ENCODE measurements at regions not wholly inside any gene's neighbourhood (a gene's known extent, or its start where the extent isn't known, plus 50 kb on each side); places are given as distances from the start of the nearest gene placed in this dataset.

- DNase-seq: no peak
- no peak overlapping the region for H3K4me3 ChIP-seq
- no peaks in the 10 kb centered on the region for H3K4me1 ChIP-seq
- 66 to 76% methylated on average over 8 of the region's 8 CpGs for WGBS, 2 donors
- H3K27me3 ChIP-seq: no peaks in the 10 kb centered on the region
- intact Hi-C loops (cut with DNase I): no loop called here
- H3K36me3 ChIP-seq: no peaks in the 10 kb centered on the region
- no peaks in the 10 kb centered on the region for H3K9me3 ChIP-seq
- no peak overlapping the region for H3K27ac ChIP-seq
- TF ChIP-seq POLR2A (IDR thresholded peaks at IDR 0.05) (no peak), CTCF (IDR thresholded peaks at IDR 0.05) (no peak)
Observed at GRCh38 chr2:66805016-66805865, 370.3 kb downstream of the MEIS1 start.

- H3K4me1 ChIP-seq: no peaks in the 10 kb centered on the region
- WGBS, 2 donors: 58 to 60% methylated on average over 3 of the region's 3 CpGs
- H3K4me3 ChIP-seq: no peak overlapping the region
- no peaks in the 10 kb centered on the region for H3K27me3 ChIP-seq
- H3K27ac ChIP-seq: no peak overlapping the region
- H3K9me3 ChIP-seq: no peaks in the 10 kb centered on the region
- DNase-seq: no peak
- intact Hi-C loops (cut with DNase I): no loop called here
- no peaks in the 10 kb centered on the region for H3K36me3 ChIP-seq
- TF ChIP-seq POLR2A (IDR thresholded peaks at IDR 0.05) (no peak), CTCF (IDR thresholded peaks at IDR 0.05) (no peak)
Observed at GRCh38 chr2:66805968-66806367, 371.0 kb downstream of the MEIS1 start.

GRCh38 chr2:66813525-66813924, 378.6 kb downstream of the MEIS1 start:
- no peak for DNase-seq

GRCh38 chr2:66813976-66814375, 379.1 kb downstream of the MEIS1 start:
- Histone ChIP-seq H3K36me3 (no peaks in the 10 kb centered on the region), H3K4me3 (no peak overlapping the region), H3K27ac (no peak overlapping the region), H3K9me3 (no peaks in the 10 kb centered on the region), H3K4me1 (no peaks in the 10 kb centered on the region), H3K27me3 (no peaks in the 10 kb centered on the region)
- intact Hi-C loops (cut with DNase I): no loop called here
- no peak for TF ChIP-seq POLR2A (IDR thresholded peaks at IDR 0.05)
- TF ChIP-seq CTCF (IDR thresholded peaks at IDR 0.05): no peak
- no peak for DNase-seq
- WGBS, 2 donors: 70 to 71% methylated on average over 2 of the region's 2 CpGs

More at GRCh38 chr2:66813525-66813924, 378.6 kb downstream of the MEIS1 start:
- no peaks in the 10 kb centered on the region for H3K36me3 ChIP-seq
- intact Hi-C loops (cut with DNase I): no loop called here
- no peaks in the 10 kb centered on the region for H3K27me3 ChIP-seq
- no peaks in the 10 kb centered on the region for H3K9me3 ChIP-seq
- no peak overlapping the region for H3K4me3 ChIP-seq
- H3K27ac ChIP-seq: no peak overlapping the region
- H3K4me1 ChIP-seq: no peaks in the 10 kb centered on the region
- TF ChIP-seq CTCF (IDR thresholded peaks at IDR 0.05) (no peak), POLR2A (IDR thresholded peaks at IDR 0.05) (no peak)
- WGBS, 2 donors: 48 to 57% methylated on average over 1 of the region's 1 CpG

- no peak overlapping the region for H3K27ac ChIP-seq
Observed at GRCh38 chr2:66814916-66815315, 380.0 kb downstream of the MEIS1 start.

More at GRCh38 chr2:66814916-66815315, 380.0 kb downstream of the MEIS1 start:
- no peak overlapping the region for H3K4me3 ChIP-seq
- H3K36me3 ChIP-seq: no peaks in the 10 kb centered on the region
- no peak for DNase-seq
- WGBS, 2 donors: 60 to 73% methylated on average over 1 of the region's 1 CpG
- TF ChIP-seq POLR2A (IDR thresholded peaks at IDR 0.05): no peak
- no peak for TF ChIP-seq CTCF (IDR thresholded peaks at IDR 0.05)
- no peaks in the 10 kb centered on the region for H3K27me3 ChIP-seq
- H3K4me1 ChIP-seq: no peaks in the 10 kb centered on the region
- intact Hi-C loops (cut with DNase I): no loop called here
- H3K9me3 ChIP-seq: no peaks in the 10 kb centered on the region

All from esophagus squamous epithelium (tissue), 5 donors.